K562 (cell line): ENCODE measurements at regions not wholly inside any gene's neighbourhood (a gene's known extent, or its start where the extent isn't known, plus 50 kb on each side); places are given as distances from the start of the nearest gene placed in this dataset.

Experiments
- ATAC-seq: fragments of 200-7000 bp; cut with Tn5 transposase; 3 replicates; pipeline ENCODE4 v1.9.1; 2020; ENCODE audit warnings: moderate library complexity
- BruUV-seq: library from RNA; stranded (reverse); fragments of 400-500 nt; replicated peaks from 2 replicates; lab custom pipeline; 2021; lab: Mats Ljungman, UMichigan
- CTCF ChIA-PET: fragments of 300-600 bp; formaldehyde crosslinking; extraction: SDS; loops from one replicate; lab custom pipeline; 2021; ENCODE audit warnings: low intra/inter-chr PET ratio; lab: Yijun Ruan, JAX
- POLR2A ChIA-PET: fragments of 300-600, 350-650 bp; sonication (Branson Sonifier 250); formaldehyde crosslinking; extraction: SDS; loops from one replicate; lab custom pipeline; 2021; ENCODE audit warnings: antibody characterized with exemption, inconsistent platforms; lab: Yijun Ruan, JAX
- DNase-seq, 4 experiments: peaks; one replicate each; pipeline versions ENCODE4 v3.0.0 to v3.0.0-alpha.2; 2011 to 2018; ENCODE audit warnings: low spot score in 3 of 4, mixed read lengths in 3 of 4; ENCODE audit errors: extremely low read depth in 1 of 4
- FAIRE-seq: peaks from 2 replicates; lab custom pipeline; 2011; peaks lifted over from hg19 to GRCh38; lab: Jason Lieb, UNC
- H2AFZ ChIP-seq: 2 replicates; pipeline ENCODE4 v1.6.0; 2011; ENCODE audit warnings: low read depth, low read length, control low read depth, inconsistent platforms
- H3K27ac ChIP-seq: fragments of 200-600 bp; 3 replicates; pipeline ENCODE4 v1.8.0; 2011; ENCODE audit warnings: low read depth, mild to moderate bottlenecking, control low read depth, inconsistent platforms, low read length, moderate library complexity, mixed read lengths; ENCODE audit errors: extremely low read depth
- H3K27me3 ChIP-seq, 2 experiments: fragments of 300-600 bp in 1 of 2; 2 replicates in 1 of 2; 3 replicates in 1 of 2; pipeline versions ENCODE4 v1.6.0 to v1.8.0; 2011; ENCODE audit warnings: inconsistent platforms in 2 of 2, low read length in 2 of 2, mild to moderate bottlenecking in 1 of 2, mixed read lengths in 1 of 2, moderate library complexity in 1 of 2; ENCODE audit not compliant: control insufficient read depth in 2 of 2, insufficient read depth in 2 of 2
- H3K36me3 ChIP-seq: fragments of 300-600 bp; 3 replicates; pipeline ENCODE4 v1.8.0; 2011; ENCODE audit warnings: mild to moderate bottlenecking, low read length, inconsistent platforms; ENCODE audit not compliant: control insufficient read depth, insufficient read depth
- H3K4me1 ChIP-seq, 2 experiments: fragments of 200-600 bp in 1 of 2; replicated peaks in 1 of 2; 2 replicates in 1 of 2; 3 replicates in 1 of 2; pipeline versions ENCODE4 v1.5.1 to v1.8.0; 2011; ENCODE audit warnings: inconsistent platforms in 2 of 2, low read length in 2 of 2, mild to moderate bottlenecking in 1 of 2, mixed read lengths in 1 of 2, moderate library complexity in 1 of 2; ENCODE audit not compliant: control insufficient read depth in 2 of 2, insufficient read depth in 2 of 2
- H3K4me2 ChIP-seq: 2 replicates; pipeline ENCODE4 v1.6.1; 2011; ENCODE audit warnings: low read length, control low read depth, inconsistent platforms, mixed read lengths; ENCODE audit not compliant: insufficient read depth
- H3K4me3 ChIP-seq: fragments of 200-600 bp; sonication (generic), shearing (Covaris generic); 2 replicates; pipeline ENCODE4 v1.5.1; 2016; ENCODE audit warnings: control low read depth, inconsistent platforms
- H3K79me2 ChIP-seq: fragments of 200-600 bp; 3 replicates; pipeline ENCODE4 v1.8.0; 2011; ENCODE audit warnings: low read length, inconsistent platforms; ENCODE audit not compliant: control insufficient read depth, insufficient read depth
- H3K9ac ChIP-seq, 2 experiments: 2 replicates each; pipeline versions ENCODE4 v1.6.0 to v1.6.1; 2011; ENCODE audit warnings: low read depth in 2 of 2, low read length in 2 of 2, control low read depth in 1 of 2, inconsistent platforms in 1 of 2, mild to moderate bottlenecking in 1 of 2, mixed read lengths in 1 of 2; ENCODE audit not compliant: insufficient read depth in 1 of 2
- H3K9me1 ChIP-seq: one replicate; pipeline ENCODE4 v1.6.0; 2011; ENCODE audit warnings: inconsistent platforms, mild to moderate bottlenecking, low read length, moderate library complexity; ENCODE audit not compliant: control insufficient read depth, insufficient read depth
- H3K9me3 ChIP-seq: replicated peaks from 2 replicates; pipeline ENCODE4 v1.5.1; 2011; ENCODE audit warnings: low read depth, low read length, inconsistent platforms; ENCODE audit not compliant: control insufficient read depth, insufficient read depth
- H4K20me1 ChIP-seq: replicated peaks from 2 replicates; pipeline ENCODE4 v1.6.1; 2011; ENCODE audit warnings: low read length, inconsistent platforms, mixed read lengths; ENCODE audit not compliant: control insufficient read depth, insufficient read depth
- FOXA3 ChIP-seq, 2 experiments: fragments of 450-650 bp in 1 of 2; sonication (generic) in 1 of 2; formaldehyde crosslinking; IDR thresholded peaks in 1 of 2; conservative IDR thresholded peaks in 1 of 2; 2 replicates each; pipeline versions ENCODE4 v1.4.0 to v1.8.0; 2020 to 2022; ENCODE audit warnings: mild to moderate bottlenecking in 2 of 2, missing genetic modification reagents in 1 of 2
- POLR2A ChIP-seq: fragments of 450-650 bp; conservative IDR thresholded peaks from 2 replicates; pipeline ENCODE4 v1.6.1; 2016
- RBM14 ChIP-seq: fragments of 200-400 bp; formaldehyde crosslinking; IDR thresholded peaks from 2 replicates; pipeline ENCODE4 v1.6.1; 2018; ENCODE audit warnings: low read depth, mild to moderate bottlenecking, low read length, moderate library complexity, borderline replicate concordance; ENCODE audit not compliant: insufficient read depth
- WGBS: fragments of 100-300 bp; shearing (Covaris generic); methylation state at CpG from one replicate; pipeline ENCODE4 v1.1.6; 2016; ENCODE audit warnings: low coverage, mixed read lengths; ENCODE audit not compliant: insufficient coverage; ENCODE audit errors: missing lambda C conversion rate; 5-methylcytosine and 5-hydroxymethylcytosine counted together
- in situ Hi-C: fragments of 300-500 bp; cut with MboI; formaldehyde crosslinking; loops from 4 replicates; pipeline ENCODE4 v1.15.0; 2018; ENCODE audit warnings: inconsistent platforms, mixed read lengths
- intact Hi-C: fragments of 100-400 bp; cut with micrococcal nuclease; formaldehyde crosslinking; loops from 2 replicates; pipeline ENCODE4 v1.14.2; 2022
- TF ChIP-seq, protein P1 (sequence below): fragments of 450-650 bp; IDR thresholded peaks from 2 replicates; pipeline ENCODE4 v1.6.1; 2018; ENCODE audit warnings: mild to moderate bottlenecking, low read depth; ENCODE audit not compliant: partially characterized antibody

DNA sequence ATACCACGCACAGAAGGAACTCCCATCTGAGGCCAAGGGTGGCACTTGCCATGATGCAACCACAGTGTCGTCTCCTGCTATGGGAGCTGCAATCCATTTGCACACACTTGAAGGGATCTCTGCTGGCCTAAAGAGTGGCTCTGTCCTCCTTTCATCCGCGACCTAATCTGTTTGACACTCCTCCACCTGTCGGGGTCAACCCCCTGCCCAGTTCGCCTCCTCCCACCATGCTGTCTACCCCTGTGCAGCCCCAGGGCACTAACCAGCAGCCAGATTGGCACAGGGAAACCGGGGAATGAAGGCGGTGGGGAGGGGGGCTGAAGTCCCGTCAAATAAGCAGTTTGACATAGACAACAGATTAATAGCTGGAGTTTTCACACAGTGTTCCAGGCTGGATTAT, 58.1 kb upstream of the FOXQ1 start (continued):
- TF ChIP-seq, protein P1, sequence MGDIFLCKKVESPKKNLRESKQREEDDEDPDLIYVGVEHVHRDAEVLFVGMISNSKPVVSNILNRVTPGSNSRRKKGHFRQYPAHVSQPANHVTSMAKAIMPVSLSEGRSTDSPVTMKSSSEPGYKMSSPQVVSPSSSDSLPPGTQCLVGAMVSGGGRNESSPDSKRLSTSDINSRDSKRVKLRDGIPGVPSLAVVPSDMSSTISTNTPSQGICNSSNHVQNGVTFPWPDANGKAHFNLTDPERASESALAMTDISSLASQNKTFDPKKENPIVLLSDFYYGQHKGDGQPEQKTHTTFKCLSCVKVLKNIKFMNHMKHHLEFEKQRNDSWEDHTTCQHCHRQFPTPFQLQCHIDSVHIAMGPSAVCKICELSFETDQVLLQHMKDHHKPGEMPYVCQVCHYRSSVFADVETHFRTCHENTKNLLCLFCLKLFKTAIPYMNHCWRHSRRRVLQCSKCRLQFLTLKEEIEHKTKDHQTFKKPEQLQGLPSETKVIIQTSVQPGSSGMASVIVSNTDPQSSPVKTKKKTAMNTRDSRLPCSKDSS, result no peak

DNA sequence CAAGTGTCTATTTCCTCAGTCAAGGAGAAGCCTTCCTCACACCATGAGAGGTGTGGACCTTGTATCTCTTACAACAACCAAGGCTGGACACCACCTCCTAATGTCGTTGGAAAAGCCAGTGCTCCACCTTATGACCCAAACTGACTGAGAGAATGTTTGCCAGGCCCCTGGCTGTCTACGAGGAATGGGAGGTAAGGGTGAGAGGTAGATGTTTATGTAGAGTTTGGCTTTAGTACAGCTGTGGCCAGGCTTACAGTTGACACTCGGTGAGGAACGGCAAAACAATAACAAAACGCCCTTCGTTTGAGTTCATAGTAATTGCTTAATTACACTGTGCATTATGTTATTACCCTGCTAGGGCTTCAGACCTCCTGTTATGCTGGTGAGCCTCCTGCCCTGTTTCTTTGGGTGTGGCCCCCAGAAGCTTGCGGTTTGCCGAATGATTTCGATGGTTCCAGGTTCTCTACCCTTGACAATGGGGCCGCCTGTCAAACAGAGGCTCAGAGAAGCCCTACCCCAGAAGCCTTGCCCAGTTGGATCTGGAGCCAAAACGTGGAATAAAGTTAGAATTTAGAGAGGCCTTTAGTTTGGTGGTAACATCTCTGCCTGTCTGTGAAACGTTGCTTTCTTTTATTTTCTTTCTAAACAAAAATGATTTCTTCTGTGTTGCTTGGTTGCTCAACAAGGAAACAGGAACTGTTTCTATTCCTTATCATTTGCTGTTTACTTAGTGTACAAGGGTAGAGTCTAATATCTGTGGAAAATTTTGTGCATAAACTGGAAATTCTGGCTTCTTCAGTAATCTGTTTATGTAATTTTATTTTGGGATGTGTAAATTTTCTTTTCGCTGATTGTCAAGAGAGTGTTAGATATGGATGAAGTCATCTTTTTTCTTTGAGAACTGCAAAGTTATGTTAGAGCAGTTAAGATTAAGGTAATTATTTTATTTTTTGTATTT, 60.4 kb upstream of the FOXQ1 start:
- under 1% methylated on average over 13 of the region's 13 CpGs for WGBS
- no peaks in the 10 kb centered on the region for H3K79me2 ChIP-seq
- ATAC-seq (no peak; the same call in 1 of the 3 replicates), FAIRE-seq (no peak)
- peaks cover 8 to 46% of the 10 kb centered on the region in 2 experiments for H3K27me3 ChIP-seq
- H3K36me3 ChIP-seq, result no peaks in the 10 kb centered on the region
- in situ Hi-C loops, result no loop called here
- H3K4me1 ChIP-seq, result no peaks in the 10 kb centered on the region
- no TSS peak for BruUV-seq
- TF ChIP-seq FOXA3 (CRISPR knock-in tag; conservative IDR thresholded peaks at IDR 0.05 in 1 of 2, IDR thresholded peaks at IDR 0.05 in 1 of 2) (peak in 1 of 2 experiments; percentile 61; a peak in 2 of 4 replicates), POLR2A (no peak), RBM14 (no peak)
- TF ChIP-seq, all 486 proteins: peak for 1
- CTCF ChIA-PET, result no interaction called here
- Histone ChIP-seq H3K9ac (no peak overlapping the region), H2AFZ (no peak overlapping the region), H3K9me1 (no peaks in the 10 kb centered on the region), H3K4me2 (no peak overlapping the region), H3K27ac (no peak overlapping the region), H3K9me3 (no peaks in the 10 kb centered on the region), H4K20me1 (no peaks in the 10 kb centered on the region; the same call in 1 of the 2 replicates), H3K4me3 (no peak overlapping the region)
- POLR2A ChIA-PET, result no interaction called here
- intact Hi-C loops, result no loop called here
- no peak for DNase-seq
